Mesenchymal stem cell (in vitro differentiated cells and primary cell): ENCODE measurements at regions not wholly inside any gene's neighbourhood (a gene's known extent, or its start where the extent isn't known, plus 50 kb on each side); places are given as distances from the start of the nearest gene placed in this dataset.

Experiments
- DNase-seq: peaks from one replicate; pipeline ENCODE4 v3.0.0-alpha.2; 2013
- H2AFZ ChIP-seq: one replicate; pipeline ENCODE4 v1.6.1; 2013; ENCODE audit warnings: low read depth, mild to moderate bottlenecking, control low read depth, inconsistent platforms, low read length, moderate library complexity
- H2AK5ac ChIP-seq: 2 replicates; pipeline ENCODE4 v1.6.1; 2013; ENCODE audit warnings: low read length, moderate library complexity, mild to moderate bottlenecking, inconsistent platforms; ENCODE audit not compliant: severe bottlenecking
- H2BK120ac ChIP-seq: one replicate; pipeline ENCODE4 v1.6.1; 2013; ENCODE audit warnings: low read depth, mild to moderate bottlenecking, inconsistent platforms, low read length, moderate library complexity
- H2BK12ac ChIP-seq, 2 experiments: one replicate each; pipeline ENCODE4 v1.6.1; 2013; ENCODE audit warnings: inconsistent platforms in 2 of 2, low read length in 2 of 2, mild to moderate bottlenecking in 2 of 2, moderate library complexity in 2 of 2, control low read depth in 1 of 2
- H2BK15ac ChIP-seq: one replicate; pipeline ENCODE4 v1.6.1; 2013; ENCODE audit warnings: mild to moderate bottlenecking, low read depth, inconsistent platforms; ENCODE audit not compliant: poor library complexity, severe bottlenecking
- H2BK5ac ChIP-seq: 2 replicates; pipeline ENCODE4 v1.6.1; 2013; ENCODE audit warnings: low read depth, mild to moderate bottlenecking, low read length, control low read depth, inconsistent platforms; ENCODE audit not compliant: poor library complexity, severe bottlenecking
- H3K14ac ChIP-seq, 2 experiments: one replicate each; pipeline ENCODE4 v1.6.1; 2013; ENCODE audit warnings: inconsistent platforms in 2 of 2, low read length in 2 of 2, control low read depth in 1 of 2, mild to moderate bottlenecking in 1 of 2, moderate library complexity in 1 of 2
- H3K18ac ChIP-seq, 2 experiments: one replicate each; pipeline ENCODE4 v1.6.1; 2013; ENCODE audit warnings: inconsistent platforms in 2 of 2, low read length in 2 of 2, control low read depth in 1 of 2, low read depth in 1 of 2, mild to moderate bottlenecking in 1 of 2
- H3K23ac ChIP-seq, 2 experiments: one replicate each; pipeline ENCODE4 v1.6.1; 2013; ENCODE audit warnings: inconsistent platforms in 2 of 2, low read length in 2 of 2, mild to moderate bottlenecking in 2 of 2, moderate library complexity in 2 of 2, control low read depth in 1 of 2
- H3K27ac ChIP-seq: 2 replicates; pipeline ENCODE4 v1.5.1; 2013; ENCODE audit warnings: mild to moderate bottlenecking, moderate library complexity, low read length, control low read depth, inconsistent platforms; ENCODE audit not compliant: poor library complexity, severe bottlenecking
- H3K27me3 ChIP-seq, 2 experiments: 2 replicates each; pipeline versions ENCODE4 v1.6.1 to v1.7.0; 2013; ENCODE audit warnings: low read length in 2 of 2, mild to moderate bottlenecking in 2 of 2, moderate library complexity in 2 of 2, control low read depth in 1 of 2, inconsistent platforms in 1 of 2; ENCODE audit not compliant: control insufficient read depth in 1 of 2, insufficient read depth in 1 of 2
- H3K36me3 ChIP-seq, 2 experiments: 2 replicates each; pipeline versions ENCODE4 v1.6.1 to v1.7.0; 2013; ENCODE audit warnings: low read length in 2 of 2, control low read depth in 1 of 2, inconsistent platforms in 1 of 2, low read depth in 1 of 2, mild to moderate bottlenecking in 1 of 2; ENCODE audit not compliant: insufficient read depth in 2 of 2, control insufficient read depth in 1 of 2
- H3K4ac ChIP-seq, 2 experiments: one replicate each; pipeline ENCODE4 v1.6.1; 2013; ENCODE audit warnings: inconsistent platforms in 2 of 2, low read length in 2 of 2, mild to moderate bottlenecking in 2 of 2, moderate library complexity in 2 of 2, control low read depth in 1 of 2, low read depth in 1 of 2
- H3K4me1 ChIP-seq: 2 replicates; pipeline ENCODE4 v1.6.1; 2013; ENCODE audit warnings: low read depth, low read length, control low read depth; ENCODE audit not compliant: control insufficient read depth, insufficient read depth
- H3K4me2 ChIP-seq: 2 replicates; pipeline ENCODE4 v1.6.1; 2013; ENCODE audit warnings: low read length, mild to moderate bottlenecking, inconsistent platforms; ENCODE audit not compliant: poor library complexity, severe bottlenecking
- H3K4me3 ChIP-seq, 2 experiments: 2 replicates each; pipeline versions ENCODE4 v1.5.1 to v1.7.0; 2013; ENCODE audit warnings: low read length in 2 of 2, mild to moderate bottlenecking in 2 of 2, control low read depth in 1 of 2, low read depth in 1 of 2; ENCODE audit not compliant: insufficient read depth in 1 of 2
- H3K79me1 ChIP-seq: replicated peaks from 2 replicates; pipeline ENCODE4 v1.6.1; 2013; ENCODE audit warnings: mild to moderate bottlenecking, control low read depth, low read length, inconsistent platforms; ENCODE audit not compliant: poor library complexity, severe bottlenecking
- H3K9ac ChIP-seq: 2 replicates; pipeline ENCODE4 v1.7.0; 2013; ENCODE audit warnings: mild to moderate bottlenecking, low read length, moderate library complexity
- H3K9me3 ChIP-seq: 2 replicates; pipeline ENCODE4 v1.7.0; 2013; ENCODE audit warnings: mild to moderate bottlenecking, low read length; ENCODE audit not compliant: control insufficient read depth
- H4K8ac ChIP-seq: one replicate; pipeline ENCODE4 v1.6.1; 2013; ENCODE audit warnings: inconsistent platforms, mild to moderate bottlenecking, low read length, moderate library complexity
- H4K91ac ChIP-seq: one replicate; pipeline ENCODE4 v1.6.1; 2013; ENCODE audit warnings: mild to moderate bottlenecking, low read length, inconsistent platforms
- WGBS: methylation state at CpG from one replicate; pipeline ENCODE4 v1.1.7; 2013; ENCODE audit warnings: mixed read lengths; 5-methylcytosine and 5-hydroxymethylcytosine counted together

- no peak for DNase-seq
- Histone ChIP-seq H2BK15ac (no peak overlapping the region), H3K18ac (no peak overlapping the region), H3K36me3 (no peaks in the 10 kb centered on the region), H3K4me1 (peaks cover 2% of the 10 kb centered on the region), H3K9me3 (no peaks in the 10 kb centered on the region), H2BK120ac (no peak overlapping the region), H3K14ac (no peak overlapping the region), H3K79me1 (no peaks in the 10 kb centered on the region), H3K9ac (no peak overlapping the region), H4K91ac (no peak overlapping the region), H3K4me3 (no peak overlapping the region), H4K8ac (no peak overlapping the region), H3K27ac (no peak overlapping the region), H3K4ac (no peak overlapping the region), H2AFZ (no peak overlapping the region), H2AK5ac (no peak overlapping the region), H2BK5ac (no peak overlapping the region), H3K23ac (no peak overlapping the region), H3K4me2 (no peak overlapping the region), H3K27me3 (peaks cover 0 to 12% of the 10 kb centered on the region in 2 experiments), H2BK12ac (no peak overlapping the region)
- 79% methylated on average over 2 of the region's 2 CpGs for WGBS
Observed at GRCh38 chr20:22418738-22419137, 165.6 kb downstream of the FOXA2 start.

- Histone ChIP-seq H3K4me2 (no peak overlapping the region), H3K9me3 (no peaks in the 10 kb centered on the region), H2BK5ac (no peak overlapping the region), H2BK12ac (no peak overlapping the region), H3K4me3 (no peak overlapping the region), H2AK5ac (no peak overlapping the region), H4K8ac (no peak overlapping the region), H3K27me3 (no peaks in the 10 kb centered on the region), H3K27ac (no peak overlapping the region), H3K18ac (no peak overlapping the region), H3K36me3 (no peaks in the 10 kb centered on the region), H3K14ac (no peak overlapping the region), H4K91ac (no peak overlapping the region), H3K4me1 (peaks cover 7% of the 10 kb centered on the region), H2BK15ac (no peak overlapping the region), H3K23ac (no peak overlapping the region), H3K79me1 (no peaks in the 10 kb centered on the region), H3K9ac (no peak overlapping the region), H3K4ac (no peak overlapping the region), H2BK120ac (no peak overlapping the region), H2AFZ (no peak overlapping the region)
- peak; percentile 14 for DNase-seq
- 2% methylated on average over 4 of the region's 4 CpGs for WGBS
Observed at GRCh38 chr20:22414305-22414742, 170.0 kb downstream of the FOXA2 start.

- no peak overlapping the region for H3K4ac ChIP-seq
- no peak overlapping the region for H3K14ac ChIP-seq
- H2BK120ac ChIP-seq, result no peak overlapping the region
- 75% methylated on average over 8 of the region's 14 CpGs for WGBS
- no peak overlapping the region for H2BK12ac ChIP-seq
- H3K79me1 ChIP-seq, result no peaks in the 10 kb centered on the region
- H3K18ac ChIP-seq, result no peak overlapping the region
- peaks cover 7% of the 10 kb centered on the region for H3K4me1 ChIP-seq
- no peaks in the 10 kb centered on the region for H3K9me3 ChIP-seq
- H4K91ac ChIP-seq, result no peak overlapping the region
- no peak for DNase-seq
- no peak overlapping the region for H2AFZ ChIP-seq
- peak overlapping the region; percentile 94 for H2AK5ac ChIP-seq
- no peak overlapping the region for H3K4me2 ChIP-seq
- no peak overlapping the region for H4K8ac ChIP-seq
- H3K27me3 ChIP-seq, result no peaks in the 10 kb centered on the region
- H3K9ac ChIP-seq, result peak overlapping the region; percentile 75
- H2BK15ac ChIP-seq, result no peak overlapping the region
- no peak overlapping the region for H3K4me3 ChIP-seq
- H3K23ac ChIP-seq, result no peak overlapping the region
- no peaks in the 10 kb centered on the region for H3K36me3 ChIP-seq
- no peak overlapping the region for H3K27ac ChIP-seq
- H2BK5ac ChIP-seq, result peak overlapping the region; percentile 51
Observed at GRCh38 chr20:22412977-22413868, 171.1 kb downstream of the FOXA2 start.

- Histone ChIP-seq H3K9ac (peak overlapping the region; percentile 75), H3K14ac (no peak overlapping the region), H2AFZ (no peak overlapping the region), H2BK120ac (no peak overlapping the region), H3K36me3 (no peaks in the 10 kb centered on the region), H4K91ac (no peak overlapping the region), H2AK5ac (peak overlapping the region; percentile 88), H3K27ac (peak overlapping the region; percentile 82), H3K4ac (no peak overlapping the region), H3K4me2 (peak overlapping the region; percentile 27), H3K79me1 (no peaks in the 10 kb centered on the region), H4K8ac (no peak overlapping the region), H2BK15ac (no peak overlapping the region), H3K23ac (no peak overlapping the region), H3K4me3 (peak overlapping the region in 1 of 2 experiments; percentile 46), H3K4me1 (peaks cover 7% of the 10 kb centered on the region), H3K9me3 (no peaks in the 10 kb centered on the region), H2BK12ac (no peak overlapping the region), H3K18ac (no peak overlapping the region), H2BK5ac (peak overlapping the region; percentile 69), H3K27me3 (no peaks in the 10 kb centered on the region)
- no peak for DNase-seq
- 81% methylated on average over 12 of the region's 12 CpGs for WGBS
Observed at GRCh38 chr20:22411627-22412450, 172.5 kb downstream of the FOXA2 start.
